GM23338 (cell line): ENCODE measurements at regions not wholly inside any gene's neighbourhood (a gene's known extent, or its start where the extent isn't known, plus 50 kb on each side); places are given as distances from the start of the nearest gene placed in this dataset.

Experiments
- ATAC-seq: fragments of 200-7000 bp; cut with Tn5 transposase; 3 replicates; pipeline ENCODE4 v1.9.1; 2020
- DNase-seq: peaks from one replicate; pipeline ENCODE4 v3.0.0-alpha.2; 2015; ENCODE audit warnings: low spot score
- H2AFZ ChIP-seq: fragments of 200-600 bp; sonication (generic); 2 replicates; pipeline ENCODE4 v1.8.0; 2016; ENCODE audit warnings: antibody characterized with exemption, mild to moderate bottlenecking, moderate library complexity
- H3F3A ChIP-seq: fragments of 200-600 bp; sonication (generic); replicated peaks from 2 replicates; pipeline ENCODE4 v1.8.0; 2017; ENCODE audit warnings: antibody characterized with exemption, mixed run types, low read depth
- H3K27ac ChIP-seq: fragments of 200-600 bp; sonication (generic); 2 replicates; pipeline ENCODE4 v1.6.1; 2016; ENCODE audit warnings: low read depth
- H3K27me3 ChIP-seq: fragments of 200-600 bp; sonication (generic); 2 replicates; pipeline ENCODE4 v1.8.0; 2016; ENCODE audit warnings: mild to moderate bottlenecking, mixed run types, moderate library complexity; ENCODE audit not compliant: insufficient read depth
- H3K36me3 ChIP-seq: fragments of 200-600 bp; sonication (generic); 2 replicates; pipeline ENCODE4 v1.8.0; 2016; ENCODE audit warnings: mild to moderate bottlenecking; ENCODE audit not compliant: insufficient read depth
- H3K4me1 ChIP-seq: fragments of 200-600 bp; sonication (generic); 2 replicates; pipeline ENCODE4 v1.8.0; 2016; ENCODE audit warnings: mild to moderate bottlenecking, moderate library complexity; ENCODE audit not compliant: insufficient read depth
- H3K4me2 ChIP-seq: fragments of 200-600 bp; sonication (generic); 2 replicates; pipeline ENCODE4 v1.7.1; 2017; ENCODE audit warnings: mixed run types
- H3K4me3 ChIP-seq: fragments of 200-600 bp; sonication (generic); 2 replicates; pipeline ENCODE4 v1.6.1; 2016; ENCODE audit warnings: mixed run types
- H3K79me2 ChIP-seq: fragments of 200-600 bp; sonication (generic); replicated peaks from 2 replicates; pipeline ENCODE4 v1.8.0; 2017; ENCODE audit warnings: mild to moderate bottlenecking; ENCODE audit not compliant: insufficient read depth
- H3K9me2 ChIP-seq: fragments of 200-600 bp; sonication (generic); 2 replicates; pipeline ENCODE4 v1.8.0; 2017; ENCODE audit not compliant: insufficient read depth
- H4K20me1 ChIP-seq: fragments of 200-600 bp; sonication (generic); replicated peaks from 2 replicates; pipeline ENCODE4 v1.8.0; 2017; ENCODE audit warnings: mild to moderate bottlenecking; ENCODE audit not compliant: insufficient read depth
- H3K27ac Mint-ChIP-seq: 2 replicates; pipeline ENCODE4 v1.8.0; 2020; ENCODE audit warnings: inconsistent platforms, mild to moderate bottlenecking, moderate library complexity, mixed read lengths
- H3K27me3 Mint-ChIP-seq: 3 replicates; pipeline ENCODE4 v1.8.0; 2022; ENCODE audit warnings: low read depth, mild to moderate bottlenecking, moderate library complexity, mixed read lengths, inconsistent platforms; ENCODE audit not compliant: insufficient read depth, poor library complexity
- H3K36me3 Mint-ChIP-seq: 3 replicates; pipeline ENCODE4 v1.8.0; 2021; ENCODE audit warnings: low read depth, mild to moderate bottlenecking, inconsistent platforms, moderate library complexity, mixed read lengths
- H3K4me1 Mint-ChIP-seq: 3 replicates; pipeline ENCODE4 v1.8.0; 2020; ENCODE audit warnings: mild to moderate bottlenecking, inconsistent platforms, mixed read lengths
- H3K4me3 Mint-ChIP-seq: 3 replicates; pipeline ENCODE4 v1.8.0; 2021; ENCODE audit warnings: moderate library complexity, mild to moderate bottlenecking, inconsistent platforms, mixed read lengths
- H3K9me3 Mint-ChIP-seq: 3 replicates; pipeline ENCODE4 v1.8.0; 2020; ENCODE audit warnings: moderate library complexity, mild to moderate bottlenecking, inconsistent platforms, mixed read lengths
- CREB1 ChIP-seq: fragments of 250-450 bp; sonication (Bioruptor Pico); IDR thresholded peaks from 2 replicates; pipeline ENCODE4 v1.5.0; 2020; ENCODE audit warnings: low read depth, mild to moderate bottlenecking, moderate library complexity
- EZH2 ChIP-seq: fragments of 200-600 bp; sonication (generic); IDR thresholded peaks from one replicate; pipeline ENCODE4 v1.8.0; 2017; ENCODE audit warnings: antibody characterized with exemption, mild to moderate bottlenecking, low read depth; ENCODE audit not compliant: unreplicated experiment
- EZH2phosphoT487 ChIP-seq: fragments of 200-600 bp; sonication (generic); IDR thresholded peaks from one replicate; pipeline ENCODE4 v1.8.1; 2018; ENCODE audit warnings: antibody characterized with exemption; ENCODE audit not compliant: unreplicated experiment
- NANOG ChIP-seq: IDR thresholded peaks from 2 replicates; pipeline ENCODE4 v1.6.1; 2016; ENCODE audit warnings: antibody characterized with exemption, borderline replicate concordance
- POLR2AphosphoS5 ChIP-seq: IDR thresholded peaks from 2 replicates; pipeline ENCODE4 v1.6.1; 2016; ENCODE audit warnings: antibody characterized with exemption, low read depth
- STAT1 ChIP-seq: IDR thresholded peaks from one replicate; pipeline ENCODE4 v1.6.1; 2016; ENCODE audit warnings: antibody characterized with exemption; ENCODE audit not compliant: unreplicated experiment
- ZNF114 ChIP-seq: fragments of 250-450 bp; sonication (Bioruptor Pico); IDR thresholded peaks from 2 replicates; pipeline ENCODE4 v1.5.0; 2020; ENCODE audit warnings: mild to moderate bottlenecking, moderate library complexity
- ZNF331 ChIP-seq: fragments of 250-450 bp; sonication (Bioruptor Pico); IDR thresholded peaks from 2 replicates; pipeline ENCODE4 v1.5.0; 2020; ENCODE audit warnings: low read depth, mild to moderate bottlenecking, moderate library complexity
- ZNF462 ChIP-seq: fragments of 250-450 bp; sonication (Bioruptor Pico); IDR thresholded peaks from 2 replicates; pipeline ENCODE4 v1.5.0; 2020; ENCODE audit warnings: mild to moderate bottlenecking, moderate library complexity
- TF ChIP-seq, protein P1 (sequence below), 2 experiments: fragments of 200-600 bp in 1 of 2; sonication (generic) in 1 of 2; conservative IDR thresholded peaks; 2 replicates each; pipeline versions ENCODE4 v1.5.1 to v1.6.1; 2016 to 2017; ENCODE audit warnings: antibody characterized with exemption in 2 of 2, low read depth in 2 of 2, mild to moderate bottlenecking in 2 of 2, moderate library complexity in 1 of 2

- no peak for TF ChIP-seq ZNF462 (CRISPR knock-in tag)
Measured at GRCh38 chr4:114265342-114265741, 285.9 kb upstream of the ARSJ start (continued).

DNA sequence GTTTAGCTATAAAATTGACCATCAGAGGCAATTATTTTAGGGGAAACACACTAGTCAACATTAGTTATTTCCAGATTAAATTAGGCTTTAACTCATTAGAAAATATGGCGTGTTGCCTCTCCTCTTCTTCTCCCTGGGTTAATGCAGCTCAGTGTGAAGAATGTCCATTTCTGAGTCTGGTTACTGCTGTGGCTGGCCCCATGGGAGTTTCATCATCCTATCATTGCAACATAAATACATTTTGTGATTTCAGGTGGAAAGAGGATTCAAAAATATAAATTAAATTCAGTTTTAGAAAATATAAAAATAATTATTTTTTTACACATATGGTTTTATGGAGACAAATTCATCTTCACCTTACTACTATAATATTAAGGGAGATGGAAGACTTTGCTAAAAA, 288.5 kb upstream of the ARSJ start:
- no peaks in the 10 kb centered on the region for H3K4me1 ChIP-seq
- DNase-seq (no peak), ATAC-seq (no peak)
- Mint-ChIP-seq H3K4me1 (no peaks in the 10 kb centered on the region), H3K36me3 (no peaks in the 10 kb centered on the region), H3K27ac (no peak overlapping the region), H3K27me3 (no peaks in the 10 kb centered on the region), H3K9me3 (0 out of 3 replicates have a peak, but pooled peaks cover under 1% of the 10 kb centered on the region), H3K4me3 (no peak overlapping the region)
- no peak overlapping the region for H3K4me3 ChIP-seq
- no peak overlapping the region for H2AFZ ChIP-seq
- no peaks in the 10 kb centered on the region for H3K9me2 ChIP-seq
- H3K27ac ChIP-seq = no peak overlapping the region
- H3K4me2 ChIP-seq = no peak overlapping the region
- no peak for TF ChIP-seq POLR2AphosphoS5
- no peak for TF ChIP-seq ZNF114 (CRISPR knock-in tag)
- no peak for TF ChIP-seq EZH2phosphoT487
- TF ChIP-seq ZNF331 (CRISPR knock-in tag) = no peak
- no peak for TF ChIP-seq CREB1 (CRISPR knock-in tag)
- TF ChIP-seq NANOG = no peak
- TF ChIP-seq, protein P1, sequence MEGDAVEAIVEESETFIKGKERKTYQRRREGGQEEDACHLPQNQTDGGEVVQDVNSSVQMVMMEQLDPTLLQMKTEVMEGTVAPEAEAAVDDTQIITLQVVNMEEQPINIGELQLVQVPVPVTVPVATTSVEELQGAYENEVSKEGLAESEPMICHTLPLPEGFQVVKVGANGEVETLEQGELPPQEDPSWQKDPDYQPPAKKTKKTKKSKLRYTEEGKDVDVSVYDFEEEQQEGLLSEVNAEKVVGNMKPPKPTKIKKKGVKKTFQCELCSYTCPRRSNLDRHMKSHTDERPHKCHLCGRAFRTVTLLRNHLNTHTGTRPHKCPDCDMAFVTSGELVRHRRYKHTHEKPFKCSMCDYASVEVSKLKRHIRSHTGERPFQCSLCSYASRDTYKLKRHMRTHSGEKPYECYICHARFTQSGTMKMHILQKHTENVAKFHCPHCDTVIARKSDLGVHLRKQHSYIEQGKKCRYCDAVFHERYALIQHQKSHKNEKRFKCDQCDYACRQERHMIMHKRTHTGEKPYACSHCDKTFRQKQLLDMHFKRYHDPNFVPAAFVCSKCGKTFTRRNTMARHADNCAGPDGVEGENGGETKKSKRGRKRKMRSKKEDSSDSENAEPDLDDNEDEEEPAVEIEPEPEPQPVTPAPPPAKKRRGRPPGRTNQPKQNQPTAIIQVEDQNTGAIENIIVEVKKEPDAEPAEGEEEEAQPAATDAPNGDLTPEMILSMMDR (conservative IDR thresholded peaks at IDR 0.05; ENCODE audit: low read depth in 2 of 2) = no peak
- TF ChIP-seq EZH2 = no peak
- TF ChIP-seq STAT1 = no peak
- H3K36me3 ChIP-seq = no peaks in the 10 kb centered on the region
- H3F3A ChIP-seq = no peaks in the 10 kb centered on the region
- H3K27me3 ChIP-seq = no peaks in the 10 kb centered on the region
- no peaks in the 10 kb centered on the region for H3K79me2 ChIP-seq
- no peaks in the 10 kb centered on the region for H4K20me1 ChIP-seq
